PC-9 (cell line): ENCODE measurements at regions not wholly inside any gene's neighbourhood (a gene's known extent, or its start where the extent isn't known, plus 50 kb on each side); places are given as distances from the start of the nearest gene placed in this dataset.

ENCODE experiments used
- EZH2 ChIP-seq: fragments of 200-600 bp; sonication (generic); IDR thresholded peaks from 2 replicates; pipeline ENCODE4 v1.8.0; 2017; ENCODE audit warnings: antibody characterized with exemption, low read depth
- TF ChIP-seq, protein P1 (sequence below): fragments of 200-600 bp; sonication (generic); conservative IDR thresholded peaks from 2 replicates; pipeline ENCODE4 v1.6.1; 2017; ENCODE audit warnings: mixed run types, antibody characterized with exemption, mild to moderate bottlenecking, moderate library complexity

DNA sequence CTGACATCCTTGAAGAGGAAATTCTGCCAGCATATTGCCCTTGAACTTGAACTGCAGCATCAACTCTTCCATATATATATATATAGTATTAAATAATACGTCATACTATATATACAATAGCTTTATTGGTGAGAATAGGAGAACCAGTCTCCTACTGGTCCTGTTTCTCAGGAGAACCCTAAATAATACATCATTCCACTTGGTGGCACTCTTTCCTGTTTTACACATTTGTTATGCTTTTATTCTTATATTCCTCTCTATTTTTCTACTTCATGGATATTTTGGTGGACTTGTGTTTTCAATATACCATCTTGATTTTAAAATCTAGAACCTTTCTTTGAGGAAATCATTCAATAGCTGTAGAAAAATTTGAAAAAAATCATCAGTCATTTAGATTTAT is 193.3 kb downstream of the TRPC6 start:
- no peak for TF ChIP-seq EZH2
- TF ChIP-seq, protein P1, sequence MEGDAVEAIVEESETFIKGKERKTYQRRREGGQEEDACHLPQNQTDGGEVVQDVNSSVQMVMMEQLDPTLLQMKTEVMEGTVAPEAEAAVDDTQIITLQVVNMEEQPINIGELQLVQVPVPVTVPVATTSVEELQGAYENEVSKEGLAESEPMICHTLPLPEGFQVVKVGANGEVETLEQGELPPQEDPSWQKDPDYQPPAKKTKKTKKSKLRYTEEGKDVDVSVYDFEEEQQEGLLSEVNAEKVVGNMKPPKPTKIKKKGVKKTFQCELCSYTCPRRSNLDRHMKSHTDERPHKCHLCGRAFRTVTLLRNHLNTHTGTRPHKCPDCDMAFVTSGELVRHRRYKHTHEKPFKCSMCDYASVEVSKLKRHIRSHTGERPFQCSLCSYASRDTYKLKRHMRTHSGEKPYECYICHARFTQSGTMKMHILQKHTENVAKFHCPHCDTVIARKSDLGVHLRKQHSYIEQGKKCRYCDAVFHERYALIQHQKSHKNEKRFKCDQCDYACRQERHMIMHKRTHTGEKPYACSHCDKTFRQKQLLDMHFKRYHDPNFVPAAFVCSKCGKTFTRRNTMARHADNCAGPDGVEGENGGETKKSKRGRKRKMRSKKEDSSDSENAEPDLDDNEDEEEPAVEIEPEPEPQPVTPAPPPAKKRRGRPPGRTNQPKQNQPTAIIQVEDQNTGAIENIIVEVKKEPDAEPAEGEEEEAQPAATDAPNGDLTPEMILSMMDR = peak; percentile 51
